A549 (cell line): ENCODE measurements at regions not wholly inside any gene's neighbourhood (a gene's known extent, or its start where the extent isn't known, plus 50 kb on each side); places are given as distances from the start of the nearest gene placed in this dataset.

ENCODE experiments used
- ATAC-seq, 2 experiments: fragments of 200-7000 bp in 1 of 2; fragments of >200 bp in 1 of 2; cut with Nextera tagmentation in 1 of 2; cut with Tn5 transposase in 1 of 2; 3 replicates each; pipeline versions ENCODE4 v1.8.0 to v1.9.1; 2018 to 2020; ENCODE audit warnings: mild to moderate bottlenecking in 1 of 2, moderate library complexity in 1 of 2
- CTCF ChIA-PET: fragments of 300-600 bp; sonication (Branson Sonifier 250); formaldehyde crosslinking; extraction: SDS; loops from one replicate; lab custom pipeline; 2021; ENCODE audit warnings: antibody characterized with exemption, inconsistent platforms; lab: Yijun Ruan, JAX
- POLR2A ChIA-PET: fragments of 350-600 bp; formaldehyde crosslinking; extraction: SDS; loops from one replicate; lab custom pipeline; 2021; ENCODE audit warnings: antibody characterized with exemption, inconsistent platforms; lab: Yijun Ruan, JAX
- DNase-seq, 2 experiments: peaks; one replicate each; pipeline versions ENCODE4 v3.0.0 to v3.0.0-alpha.2; 2011 to 2016; ENCODE audit warnings: low read depth in 1 of 2, low spot score in 1 of 2
- FAIRE-seq: peaks from 2 replicates; lab custom pipeline; 2011; peaks lifted over from hg19 to GRCh38; lab: Jason Lieb, UNC
- H3K27ac ChIP-seq, 2 experiments: fragments of >200 bp; sonication (Bioruptor Twin); formaldehyde crosslinking; 3 replicates each; pipeline ENCODE4 v1.5.1; 2016 to 2017
- H3K4me1 ChIP-seq: fragments of >200 bp; sonication (Bioruptor Twin); formaldehyde crosslinking; 3 replicates; pipeline ENCODE4 v1.6.1; 2016
- H3K4me2 ChIP-seq: fragments of >200 bp; sonication (Bioruptor Twin); formaldehyde crosslinking; 3 replicates; pipeline ENCODE4 v1.6.1; 2016
- H3K4me3 ChIP-seq: fragments of >200 bp; sonication (Bioruptor Twin); formaldehyde crosslinking; 3 replicates; pipeline ENCODE4 v1.5.1; 2016
- H3K9me3 ChIP-seq: fragments of >200 bp; sonication (Bioruptor Twin); formaldehyde crosslinking; 3 replicates; pipeline ENCODE4 v1.6.1; 2016
- BCL3 ChIP-seq: fragments of >200 bp; sonication (Bioruptor Twin); formaldehyde crosslinking; IDR thresholded peaks from 3 replicates; pipeline ENCODE4 v1.6.1; 2016
- BHLHE40 ChIP-seq: IDR thresholded peaks from 2 replicates; pipeline ENCODE4 v1.6.1; 2012; ENCODE audit warnings: low read depth, low read length, inconsistent platforms
- CHD2 ChIP-seq: fragments of 150-350 bp; IDR thresholded peaks from 2 replicates; pipeline ENCODE4 v1.6.1; 2014; ENCODE audit warnings: low read length; ENCODE audit not compliant: partially characterized antibody
- EP300 ChIP-seq, 2 experiments: fragments of >200 bp; sonication (Bioruptor Twin); formaldehyde crosslinking; IDR thresholded peaks; 2 replicates in 1 of 2; 3 replicates in 1 of 2; pipeline ENCODE4 v1.6.1; 2016 to 2017
- ESRRA ChIP-seq: fragments of 150-350 bp; IDR thresholded peaks from 2 replicates; pipeline ENCODE4 v1.6.1; 2014; ENCODE audit warnings: mild to moderate bottlenecking, low read length, borderline replicate concordance
- FOSB ChIP-seq: fragments of 250-450 bp; sonication (Bioruptor Pico); IDR thresholded peaks from 2 replicates; pipeline ENCODE4 v1.5.0; 2020; ENCODE audit warnings: mild to moderate bottlenecking, moderate library complexity
- HDAC2 ChIP-seq: fragments of 200-600 bp; sonication (generic); IDR thresholded peaks from 2 replicates; pipeline ENCODE4 v1.6.1; 2016
- HEYL ChIP-seq: fragments of 250-450 bp; sonication (Bioruptor Pico); IDR thresholded peaks from 2 replicates; pipeline ENCODE4 v1.8.0; 2021; ENCODE audit warnings: mild to moderate bottlenecking, moderate library complexity
- HMGXB4 ChIP-seq: fragments of 250-450 bp; sonication (Bioruptor Pico); IDR thresholded peaks from 2 replicates; pipeline ENCODE4 v1.5.0; 2021; ENCODE audit warnings: mild to moderate bottlenecking, moderate library complexity, borderline replicate concordance
- HOXA7 ChIP-seq: fragments of 250-450 bp; sonication (Bioruptor Pico); IDR thresholded peaks from 2 replicates; pipeline ENCODE4 v1.5.0; 2020; ENCODE audit warnings: mild to moderate bottlenecking, moderate library complexity
- HOXB13 ChIP-seq: fragments of 250-450 bp; sonication (Bioruptor Pico); IDR thresholded peaks from 2 replicates; pipeline ENCODE4 v1.5.0; 2020; ENCODE audit warnings: low read depth, mild to moderate bottlenecking, moderate library complexity
- KDM1A ChIP-seq: fragments of 200-600 bp; sonication (generic); IDR thresholded peaks from 2 replicates; pipeline ENCODE4 v1.6.1; 2016; ENCODE audit warnings: low read depth, mild to moderate bottlenecking
- KDM5A ChIP-seq: fragments of 200-600 bp; sonication (generic); IDR thresholded peaks from 2 replicates; pipeline ENCODE4 v1.6.1; 2016; ENCODE audit warnings: antibody characterized with exemption, mild to moderate bottlenecking
- MAFK ChIP-seq: fragments of 450-650 bp; IDR thresholded peaks from 2 replicates; pipeline ENCODE4 v1.6.1; 2014; ENCODE audit not compliant: partially characterized antibody
- NPAS2 ChIP-seq: fragments of 250-450 bp; sonication (Bioruptor Pico); IDR thresholded peaks from 2 replicates; pipeline ENCODE4 v1.8.0; 2022; ENCODE audit warnings: mild to moderate bottlenecking, moderate library complexity, borderline replicate concordance
- POLR2A ChIP-seq: IDR thresholded peaks from 2 replicates; pipeline ENCODE4 v1.6.1; 2012; ENCODE audit warnings: mild to moderate bottlenecking, low read length
- RCOR1 ChIP-seq: fragments of 150-350 bp; IDR thresholded peaks from 2 replicates; pipeline ENCODE4 v1.6.1; 2014; ENCODE audit warnings: antibody characterized with exemption, low read length, low read depth
- RNF2 ChIP-seq: fragments of 200-600 bp; sonication (generic); IDR thresholded peaks from 2 replicates; pipeline ENCODE4 v1.6.1; 2016; ENCODE audit warnings: low read depth, mild to moderate bottlenecking, antibody characterized with exemption, moderate library complexity, borderline replicate concordance
- SMC3 ChIP-seq: fragments of >200 bp; sonication (Bioruptor Twin); formaldehyde crosslinking; IDR thresholded peaks from 3 replicates; pipeline ENCODE4 v1.6.1; 2018; ENCODE audit warnings: inconsistent platforms
- TFCP2L1 ChIP-seq: fragments of 250-450 bp; sonication (Bioruptor Pico); IDR thresholded peaks from 2 replicates; pipeline ENCODE4 v1.5.0; 2021; ENCODE audit warnings: mild to moderate bottlenecking
- TP53 ChIP-seq: fragments of 250-450 bp; sonication (Bioruptor Pico); IDR thresholded peaks from 2 replicates; pipeline ENCODE4 v1.5.0; 2021; ENCODE audit warnings: mild to moderate bottlenecking, moderate library complexity
- ZC3H11A ChIP-seq: fragments of 450-650 bp; IDR thresholded peaks from 2 replicates; pipeline ENCODE4 v1.6.1; 2014; ENCODE audit warnings: antibody characterized with exemption, mild to moderate bottlenecking
- ZFP36 ChIP-seq: fragments of 450-650 bp; IDR thresholded peaks from 2 replicates; pipeline ENCODE4 v1.6.1; 2014; ENCODE audit warnings: borderline replicate concordance; ENCODE audit not compliant: partially characterized antibody
- WGBS: methylation state at CpG from one replicate; pipeline ENCODE4 v1.1.6; 2017; ENCODE audit errors: missing lambda C conversion rate; 5-methylcytosine and 5-hydroxymethylcytosine counted together
- TF ChIP-seq, protein P1 (sequence below): fragments of >200 bp; sonication (Bioruptor Twin); formaldehyde crosslinking; IDR thresholded peaks from 2 replicates; pipeline ENCODE4 v1.6.1; 2016

DNA sequence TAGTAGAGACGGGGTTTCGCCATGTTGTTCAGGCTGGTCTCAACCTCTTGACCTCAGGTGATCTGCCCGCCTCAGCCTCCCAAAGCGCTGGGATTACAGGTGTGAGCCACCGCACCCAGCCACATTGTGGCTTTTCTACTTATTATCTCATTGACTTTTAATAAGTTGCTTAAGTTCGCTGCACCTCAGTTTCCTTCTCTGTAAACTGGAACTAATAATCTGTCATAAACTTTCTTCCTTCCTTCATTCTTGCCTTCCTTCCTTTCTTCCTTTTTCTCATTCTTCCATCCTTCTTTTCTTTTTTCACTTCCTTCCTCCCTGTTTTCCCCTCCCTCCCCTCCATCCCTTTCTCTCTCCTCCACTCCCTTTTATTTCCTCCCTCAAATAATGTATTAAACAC is 192.2 kb downstream of the MAF start:
- Histone ChIP-seq H3K4me2 (no peak overlapping the region), H3K4me1 (no peaks in the 10 kb centered on the region), H3K9me3 (0 out of 3 replicates have a peak, but pooled peaks cover 2% of the 10 kb centered on the region), H3K4me3 (no peak overlapping the region), H3K27ac (no peak overlapping the region)
- CTCF ChIA-PET: no interaction called here
- POLR2A ChIA-PET: no interaction called here
- DNase-seq: no peak
- ATAC-seq: no peak
- WGBS: 62% methylated on average over 6 of the region's 6 CpGs
- FAIRE-seq: no peak
- TF ChIP-seq KDM1A (no peak), RNF2 (no peak), ZC3H11A (no peak)

- ATAC-seq (no peak), FAIRE-seq (no peak)
- POLR2A ChIA-PET: no interaction called here
Observed at GRCh38 chr16:79407461-79408135, 192.9 kb downstream of the MAF start.

GRCh38 chr16:79407005-79407404 is 193.5 kb downstream of the MAF start:
- POLR2A ChIA-PET: no interaction called here
- ATAC-seq (no peak), FAIRE-seq (no peak), DNase-seq (no peak)
- Histone ChIP-seq H3K4me1 (no peaks in the 10 kb centered on the region), H3K27ac (no peak overlapping the region), H3K9me3 (0 out of 3 replicates have a peak, but pooled peaks cover 2% of the 10 kb centered on the region), H3K4me2 (no peak overlapping the region), H3K4me3 (no peak overlapping the region)
- TF ChIP-seq HEYL: no peak
- TF ChIP-seq TP53 (CRISPR knock-in tag): no peak
- no peak for TF ChIP-seq TFCP2L1
- TF ChIP-seq KDM1A: no peak
- TF ChIP-seq SMC3: no peak
- no peak for TF ChIP-seq BCL3
- no peak for TF ChIP-seq HMGXB4
- no peak for TF ChIP-seq POLR2A
- 39% methylated on average over 12 of the region's 12 CpGs for WGBS
- CTCF ChIA-PET: interaction anchor here (1.2 kb wide), 1 partner anchor 10 kb away, joined by 3 read pairs; no protein-coding TSS in a partner anchor

More at GRCh38 chr16:79407461-79408135, 192.9 kb downstream of the MAF start:
- CTCF ChIA-PET: interaction anchor here (0.5 to 1.2 kb wide), 2 partner anchors 9 to 11 kb away, joined by 3 read pairs; no protein-coding TSS in a partner anchor
- Histone ChIP-seq H3K27ac (no peak overlapping the region), H3K4me3 (no peak overlapping the region), H3K9me3 (0 out of 3 replicates have a peak, but pooled peaks cover 2% of the 10 kb centered on the region), H3K4me1 (no peaks in the 10 kb centered on the region), H3K4me2 (no peak overlapping the region)
- WGBS: 49% methylated on average over 15 of the region's 15 CpGs
- no peak for TF ChIP-seq EP300 (IDR thresholded peaks at IDR 0.05)
- TF ChIP-seq POLR2A: no peak
- TF ChIP-seq MAFK: no peak
- TF ChIP-seq FOSB (CRISPR knock-in tag): no peak
- no peak for TF ChIP-seq KDM5A
- no peak for TF ChIP-seq BHLHE40
- TF ChIP-seq, protein P1, sequence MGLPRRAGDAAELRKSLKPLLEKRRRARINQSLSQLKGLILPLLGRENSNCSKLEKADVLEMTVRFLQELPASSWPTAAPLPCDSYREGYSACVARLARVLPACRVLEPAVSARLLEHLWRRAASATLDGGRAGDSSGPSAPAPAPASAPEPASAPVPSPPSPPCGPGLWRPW: no peak
- DNase-seq: no peak

- POLR2A ChIA-PET: no interaction called here
- 22% methylated on average over 7 of the region's 7 CpGs for WGBS
- Histone ChIP-seq H3K27ac (no peak overlapping the region), H3K4me3 (no peak overlapping the region), H3K4me1 (no peaks in the 10 kb centered on the region), H3K4me2 (no peak overlapping the region), H3K9me3 (0 out of 3 replicates have a peak, but pooled peaks cover 2% of the 10 kb centered on the region)
- DNase-seq: no peak
- ATAC-seq: no peak
- FAIRE-seq: no peak
- CTCF ChIA-PET: interaction anchor here (0.7 kb wide), 2 partner anchors 379 to 999 kb away, joined by 3 read pairs; no protein-coding TSS in a partner anchor
- TF ChIP-seq ZFP36 (no peak), RNF2 (no peak), ESRRA (no peak), NPAS2 (CRISPR knock-in tag) (no peak), EP300 (IDR thresholded peaks at IDR 0.05) (no peak), CHD2 (no peak), HDAC2 (no peak), ZC3H11A (no peak), HOXA7 (no peak), RCOR1 (no peak), HOXB13 (CRISPR knock-in tag) (no peak), MAFK (no peak)
Observed at GRCh38 chr16:79404571-79404970, 196.0 kb downstream of the MAF start.
